Heart right ventricle (tissue), 16 donors: ENCODE measurements at regions not wholly inside any gene's neighbourhood (a gene's known extent, or its start where the extent isn't known, plus 50 kb on each side); places are given as distances from the start of the nearest gene placed in this dataset.

Experiments
- ATAC-seq, 8 donors: fragments of 200-7000 bp; cut with Tn5 transposase; one replicate each; pipeline ENCODE4 v1.9.1; 2020; ENCODE audit warnings: mild to moderate bottlenecking in 8 of 8, moderate library complexity in 8 of 8, moderate number of reproducible peaks in 1 of 8
- DNase-seq, 2 donors: peaks; one replicate each; pipeline ENCODE4 v3.0.0-alpha.2; 2020
- H3K27ac ChIP-seq, 10 donors: fragments of 200-600 bp; sonication (generic) in 2 of 10; one replicate each; pipeline versions ENCODE4 v1.5.0 to v1.8.0; 2020 to 2022; ENCODE audit warnings: mild to moderate bottlenecking in 3 of 10
- H3K27me3 ChIP-seq, 7 donors: fragments of 200-600 bp; one replicate each; pipeline ENCODE4 v1.8.0; 2021 to 2022; ENCODE audit warnings: mild to moderate bottlenecking in 2 of 7
- H3K36me3 ChIP-seq, 9 donors: fragments of 200-600 bp; sonication (generic) in 1 of 9; one replicate each; pipeline versions ENCODE4 v1.5.0 to v1.8.0; 2020 to 2022; ENCODE audit warnings: mild to moderate bottlenecking in 2 of 9
- H3K4me1 ChIP-seq, 9 donors: fragments of 200-600 bp; sonication (generic) in 1 of 9; one replicate each; pipeline versions ENCODE4 v1.5.0 to v1.8.0; 2020 to 2022; ENCODE audit warnings: mild to moderate bottlenecking in 4 of 9
- H3K4me3 ChIP-seq, 10 donors: fragments of 200-600 bp; sonication (generic) in 2 of 10; one replicate each; pipeline versions ENCODE4 v1.5.0 to v1.8.0; 2020 to 2022; ENCODE audit warnings: mild to moderate bottlenecking in 7 of 10, moderate library complexity in 2 of 10
- H3K9me3 ChIP-seq, 11 donors: fragments of 200-600 bp in 10 of 11; sonication (generic) in 2 of 11; one replicate each; pipeline versions ENCODE4 v1.5.0 to v1.8.0; 2013 to 2022; ENCODE audit warnings: mild to moderate bottlenecking in 2 of 11, control low read depth in 1 of 11, moderate library complexity in 1 of 11
- CTCF ChIP-seq, 9 donors: fragments of 200-600 bp; sonication (generic) in 2 of 9; IDR thresholded peaks; one replicate each; pipeline versions ENCODE4 v1.5.0 to v1.8.0; 2021 to 2022; ENCODE audit warnings: antibody characterized with exemption in 9 of 9, mild to moderate bottlenecking in 5 of 9, moderate library complexity in 1 of 9
- WGBS, 2 donors: extraction: QIAGEN DNeasy Blood & Tissue Kit; methylation state at CpG; one replicate each; pipeline ENCODE4 v1.1.7; 2013; ENCODE audit warnings: inconsistent platforms in 1 of 2; 5-methylcytosine and 5-hydroxymethylcytosine counted together
- intact Hi-C, 10 donors: fragments of 100-400 bp; cut with DNase I; formaldehyde crosslinking; loops; one replicate each; pipeline versions ENCODE4 v1.11.1 to v1.14.2; 2022
- donor health status: Arrhythmogenic right ventricular cardiomyopathy.
- donor health status: ischemic (EF 13 %, LVEDD 7.1; RV severe dilation, severe dysfunction).
- donor health status: healthy with polysubstance abuse.
- donor health status: DM: no; HTN: yes; CAD: no.
- donor health status: DM: no; HTN: no; CAD: no.
- donor health status: ischemic (EF 25% LVEDD 6.9; RV normal size, moderate dysfunction).
- donor health status: ischemic (EF 25% LVEDD 5.7; RV mildly dilated, moderate dysfunction).
- donor health status: healthy.
- donor health status: DM: yes; HTN: yes; CAD: no.
- donor health status: Ischemic cardiomyopathy.
- donor health status: ischemic (EF 35%, LVEDD 5.7; RV mildly dilated, moderate dysfunction).
- donor health status: nonischemic (EF 11% LVEDD 7.7; RV severe dilation, severe dysfunction).
- donor health status: DM: yes; HTN: yes; CAD: no.
- donor health status: PGD.
- donor health status: ischemic (EF 29% LVEDD 5.4; RV normal size, mild dysfunction).
- donor health status: nonischemic (EF 23%, LVEDD 6.1; RV moderate dilation, normal function).

DNA sequence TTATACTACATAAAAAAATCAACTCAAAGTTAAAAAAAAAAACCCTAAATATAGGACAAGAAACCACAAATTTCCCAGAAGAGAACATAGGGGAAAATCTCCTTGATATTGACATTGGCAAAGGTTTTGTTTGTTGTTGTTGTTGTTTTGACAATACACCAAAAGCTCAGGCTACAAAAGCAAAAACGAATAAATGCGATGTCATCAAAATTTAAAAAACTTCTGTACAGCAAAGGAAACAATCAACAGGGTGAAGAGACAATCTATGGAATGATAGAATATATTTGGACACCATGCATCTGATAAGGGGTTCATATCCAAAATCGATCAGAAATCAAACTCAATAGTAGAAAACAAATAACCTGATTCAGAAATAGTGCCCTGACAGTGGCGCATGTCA, 65.0 kb upstream of the L3MBTL4 start:
- WGBS, 2 donors, result 91 to 94% methylated on average over 4 of the region's 4 CpGs
- Histone ChIP-seq H3K36me3 (no peaks in the 10 kb centered on the region), H3K9me3 (no peaks in the 10 kb centered on the region), H3K27me3 (no peaks in the 10 kb centered on the region), H3K4me3 (no peak overlapping the region), H3K4me1 (peaks cover 0 to 26% (median 0%) of the 10 kb centered on the region in 9 donors), H3K27ac (no peak overlapping the region)
- DNase-seq (no peak), ATAC-seq (no peak)
- no peak for TF ChIP-seq CTCF (IDR thresholded peaks at IDR 0.05)
- intact Hi-C loops, result loop anchor here in 8 of 10 donors (2.0 to 10.0 kb wide), 8 partner anchors 55 to 875 kb away; partner anchors contain the start of gene L3MBTL4 (in 1 of the 8)

GRCh38 chr18:6482198-6482977, 67.7 kb upstream of the L3MBTL4 start:
- WGBS, 2 donors, result 12 to 14% methylated on average over 15 of the region's 15 CpGs
- no peak overlapping the region for H3K4me3 ChIP-seq
- intact Hi-C loops, result loop anchor here in 8 of 10 donors (1.0 to 10.0 kb wide), 9 partner anchors 58 to 878 kb away; no protein-coding TSS in a partner anchor

GRCh38 chr18:6484659-6485058, 69.9 kb upstream of the L3MBTL4 start:
- no peak for ATAC-seq
- H3K27me3 ChIP-seq, result peaks cover 0 to 10% (median 0%) of the 10 kb centered on the region in 7 donors
- DNase-seq, result no peak
- no peaks in the 10 kb centered on the region for H3K9me3 ChIP-seq
- TF ChIP-seq CTCF (IDR thresholded peaks at IDR 0.05), result no peak
- H3K4me3 ChIP-seq, result no peak overlapping the region
- no peak overlapping the region for H3K27ac ChIP-seq
- intact Hi-C loops, result loop anchor here in 7 of 10 donors (5.0 to 10.0 kb wide), 6 partner anchors 60 to 880 kb away; no protein-coding TSS in a partner anchor
- 62 to 71% methylated on average over 2 of the region's 2 CpGs for WGBS, 2 donors
- no peaks in the 10 kb centered on the region for H3K36me3 ChIP-seq
- H3K4me1 ChIP-seq, result peaks cover 0 to 10% (median 0%) of the 10 kb centered on the region in 9 donors

More at GRCh38 chr18:6482198-6482977, 67.7 kb upstream of the L3MBTL4 start:
- DNase-seq (peak; percentile 54 to 75), ATAC-seq (peak; percentile 94 to 99 (median 96))
- H3K27me3 ChIP-seq, result peaks cover 0 to 7% (median 0%) of the 10 kb centered on the region in 7 donors
- peak; percentile 63 to 93 (median 84) for TF ChIP-seq CTCF (IDR thresholded peaks at IDR 0.05)
- peaks cover 0 to 23% (median 0%) of the 10 kb centered on the region in 9 donors for H3K4me1 ChIP-seq
- H3K27ac ChIP-seq, result no peak overlapping the region
- no peaks in the 10 kb centered on the region for H3K9me3 ChIP-seq
- H3K36me3 ChIP-seq, result no peaks in the 10 kb centered on the region

DNA sequence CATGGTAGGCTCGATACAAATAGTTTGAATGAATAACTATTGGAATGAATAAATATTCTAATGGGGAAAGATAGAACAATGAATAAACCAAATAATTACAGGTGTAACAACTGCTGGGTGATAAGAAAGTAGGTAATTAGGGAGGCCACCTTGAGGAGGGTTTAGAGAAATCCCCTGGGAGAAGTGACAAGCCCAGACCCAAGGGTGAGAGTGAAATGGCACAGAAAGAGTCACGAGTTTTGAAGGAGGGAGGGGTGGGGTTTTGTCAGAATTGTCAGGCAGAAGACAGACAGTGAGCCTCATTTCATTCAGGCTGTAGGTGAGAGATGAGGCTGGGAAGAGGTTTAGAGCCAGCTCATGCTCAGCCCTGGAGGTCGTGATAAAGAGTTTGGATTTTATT, 71.6 kb upstream of the L3MBTL4 start:
- no peak overlapping the region for H3K4me3 ChIP-seq
- no peaks in the 10 kb centered on the region for H3K9me3 ChIP-seq
- no peaks in the 10 kb centered on the region for H3K36me3 ChIP-seq
- peaks cover 0 to 11% (median 0%) of the 10 kb centered on the region in 7 donors for H3K27me3 ChIP-seq
- no peak overlapping the region for H3K27ac ChIP-seq
- H3K4me1 ChIP-seq, result peaks cover 0 to 10% (median 0%) of the 10 kb centered on the region in 9 donors
- WGBS, 2 donors, result 49 to 54% methylated on average over 3 of the region's 3 CpGs
- no peak for ATAC-seq
- DNase-seq, result no peak
- TF ChIP-seq CTCF (IDR thresholded peaks at IDR 0.05), result no peak
- intact Hi-C loops, result loop anchor here in 3 of 10 donors (5.0 to 10.0 kb wide), 3 partner anchors 62 to 882 kb away; no protein-coding TSS in a partner anchor
